Endothelial cell of umbilical vein (primary cell): ENCODE measurements at regions not wholly inside any gene's neighbourhood (a gene's known extent, or its start where the extent isn't known, plus 50 kb on each side); places are given as distances from the start of the nearest gene placed in this dataset.

Source experiments
- CTCF ChIP-seq, 2 donors: IDR thresholded peaks; 1 replicate in 1 of 2; 2 replicates in 1 of 2; pipeline ENCODE4 v1.5.1; 2011; ENCODE audit warnings: low read length in 2 of 2, mild to moderate bottlenecking in 2 of 2, moderate library complexity in 2 of 2, control low read depth in 1 of 2, inconsistent platforms in 1 of 2, low read depth in 1 of 2; ENCODE audit not compliant: insufficient read depth in 1 of 2; ENCODE audit errors: extremely low read depth in 1 of 2
- JUN ChIP-seq: IDR thresholded peaks from 2 replicates; pipeline ENCODE4 v1.6.1; 2011; ENCODE audit warnings: borderline replicate concordance, low read depth; ENCODE audit not compliant: insufficient read length, insufficient read depth
- MYC ChIP-seq: IDR thresholded peaks from one replicate; pipeline ENCODE4 v1.6.1; 2011; ENCODE audit warnings: mild to moderate bottlenecking, low read depth, low read length
- POLR2A ChIP-seq: IDR thresholded peaks from 2 replicates; pipeline ENCODE4 v1.6.1; 2012; ENCODE audit warnings: low read depth, mild to moderate bottlenecking, control low read depth, low read length

GRCh38 chr12:60216226-60216625 lies 620.4 kb downstream of the SLC16A7 start:
- TF ChIP-seq CTCF (IDR thresholded peaks at IDR 0.05; ENCODE audit: extremely low read depth in 1 of 2, insufficient read depth in 1 of 2, low read depth in 1 of 2, low read length in 2 of 2) (no peak), MYC (no peak), POLR2A (no peak), JUN (no peak)
